ENCODE measurements at regions not wholly inside any gene's neighbourhood (a gene's known extent, or its start where the extent isn't known, plus 50 kb on each side); places are given as distances from the start of the nearest gene placed in this dataset.

DNA sequence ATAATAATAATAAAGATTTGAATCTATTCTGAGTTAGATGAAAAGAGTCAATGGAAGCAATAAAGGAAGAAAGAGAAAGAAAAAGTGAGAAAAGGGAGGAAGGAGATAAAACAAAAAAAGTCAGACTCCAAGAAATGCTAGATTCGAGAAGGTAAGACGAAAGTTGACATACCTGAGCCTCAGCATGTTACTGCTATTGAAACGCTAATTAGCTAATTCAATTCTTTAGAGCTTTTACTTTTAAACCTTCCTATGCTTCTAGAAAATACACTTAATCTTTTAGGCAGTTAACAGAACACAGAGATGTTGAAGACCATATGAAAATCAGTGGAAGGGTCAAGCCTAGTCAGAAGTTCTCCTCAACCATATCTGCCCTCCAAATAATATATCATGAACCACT lies 337.2 kb upstream of the ROBO2 start:
- BruUV-seq (replicated peaks): no TSS peak
- Histone ChIP-seq H3K36me3 (ENCODE audit: low read depth, low read length) (no peaks in the 10 kb centered on the region), H3K4me1 (ENCODE audit: insufficient read depth, low read length) (no peaks in the 10 kb centered on the region), H3K4me3 (ENCODE audit: low read length) (no peak overlapping the region), H3K9me3 (ENCODE audit: low read length) (no peaks in the 10 kb centered on the region), H3K79me2 (ENCODE audit: low read length) (no peaks in the 10 kb centered on the region), H3K4me2 (ENCODE audit: low read length) (no peak overlapping the region), H4K20me1 (ENCODE audit: low read length) (no peaks in the 10 kb centered on the region), H3K27ac (ENCODE audit: low read length) (no peak overlapping the region), H3K9ac (ENCODE audit: low read length) (no peak overlapping the region), H3K27me3 (ENCODE audit: low read length) (peaks cover 21% of the 10 kb centered on the region), H2AFZ (ENCODE audit: low read length) (no peak overlapping the region), H3F3A (ENCODE audit: low read length, unreplicated experiment) (no peaks in the 10 kb centered on the region), H3K9me2 (replicated peaks; ENCODE audit: low read length) (no peaks in the 10 kb centered on the region)
- no peak for DNase-seq
- POLR2A ChIA-PET (ENCODE audit: unreplicated experiment): no interaction called here
- no peak for TF ChIP-seq EZH2 (IDR thresholded peaks at IDR 0.05; ENCODE audit: low read length, unreplicated experiment)
- TF ChIP-seq CTCF (conservative IDR thresholded peaks at IDR 0.05; ENCODE audit: low read depth, low read length): no peak
- no peak for TF ChIP-seq EZH2phosphoT487 (IDR thresholded peaks at IDR 0.05; ENCODE audit: borderline replicate concordance, low read length)
- no peak for ATAC-seq
- intact Hi-C loops (cut with micrococcal nuclease): no loop called here
- CTCF ChIA-PET: no interaction called here

DNA sequence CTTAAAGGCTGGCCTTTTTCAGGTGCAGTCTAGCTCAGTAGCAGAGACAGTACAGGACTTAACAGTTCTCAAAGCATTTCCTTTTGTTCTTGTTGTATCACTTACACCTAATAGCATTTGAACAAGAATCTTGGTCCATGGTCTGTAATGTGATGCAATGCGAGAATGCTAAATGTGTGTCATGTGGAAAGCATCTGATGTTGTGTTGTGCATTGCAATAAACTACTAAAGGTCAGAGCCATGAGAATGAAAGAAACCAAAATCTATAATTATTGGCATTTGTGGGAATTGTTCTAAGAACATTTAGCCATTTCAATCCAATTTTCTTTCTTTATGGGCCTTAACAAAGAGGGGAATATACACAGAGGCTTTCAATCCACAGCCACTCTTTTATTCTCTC lies 324.5 kb upstream of the ROBO2 start:
- Histone ChIP-seq H3K36me3 (ENCODE audit: low read depth, low read length) (no peaks in the 10 kb centered on the region), H3K27me3 (ENCODE audit: low read length) (peaks cover 22% of the 10 kb centered on the region; the same call in 1 of the 2 replicates), H2AFZ (ENCODE audit: low read length) (no peak overlapping the region), H3K79me2 (ENCODE audit: low read length) (no peaks in the 10 kb centered on the region), H3K9me3 (ENCODE audit: low read length) (no peaks in the 10 kb centered on the region), H4K20me1 (ENCODE audit: low read length) (no peaks in the 10 kb centered on the region), H3K9me2 (replicated peaks; ENCODE audit: low read length) (no peaks in the 10 kb centered on the region), H3F3A (ENCODE audit: low read length, unreplicated experiment) (no peaks in the 10 kb centered on the region), H3K4me1 (ENCODE audit: insufficient read depth, low read length) (no peaks in the 10 kb centered on the region), H3K27ac (ENCODE audit: low read length) (no peak overlapping the region), H3K4me3 (ENCODE audit: low read length) (no peak overlapping the region), H3K4me2 (ENCODE audit: low read length) (no peak overlapping the region), H3K9ac (ENCODE audit: low read length) (no peak overlapping the region)
- ChIA-PET POLR2A (ENCODE audit: unreplicated experiment) (no interaction called here), CTCF (no interaction called here)
- TF ChIP-seq EZH2phosphoT487 (IDR thresholded peaks at IDR 0.05; ENCODE audit: borderline replicate concordance, low read length) (no peak), EZH2 (IDR thresholded peaks at IDR 0.05; ENCODE audit: low read length, unreplicated experiment) (no peak), CTCF (conservative IDR thresholded peaks at IDR 0.05; ENCODE audit: low read depth, low read length) (no peak)
- intact Hi-C loops (cut with micrococcal nuclease): no loop called here
- no peak for ATAC-seq
- DNase-seq: no peak
- no TSS peak for BruUV-seq (replicated peaks)

DNA sequence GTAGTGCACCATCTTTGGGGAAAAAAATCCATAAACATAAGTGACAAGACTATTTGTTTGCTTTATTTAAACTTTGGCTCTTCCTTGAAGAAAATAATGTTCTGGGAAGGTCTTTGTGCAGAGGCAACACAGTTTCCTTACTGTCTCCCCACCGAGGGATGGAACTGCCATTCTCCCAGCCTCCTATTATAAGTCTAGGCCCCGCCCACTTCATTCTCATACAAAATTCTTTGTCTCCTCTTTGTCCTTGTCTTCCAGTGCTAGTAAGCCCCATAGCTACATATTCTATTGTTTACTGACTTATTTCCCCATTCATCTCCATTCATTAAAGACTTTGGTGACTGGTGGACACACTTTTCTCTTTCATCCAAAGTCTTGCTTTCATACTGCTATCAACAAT lies 316.5 kb upstream of the ROBO2 start:
- no peaks in the 10 kb centered on the region for H4K20me1 ChIP-seq (ENCODE audit: low read length)
- no peak overlapping the region for H3K27ac ChIP-seq (ENCODE audit: low read length)
- TF ChIP-seq EZH2phosphoT487 (IDR thresholded peaks at IDR 0.05; ENCODE audit: borderline replicate concordance, low read length) (no peak), CTCF (conservative IDR thresholded peaks at IDR 0.05; ENCODE audit: low read depth, low read length) (no peak), EZH2 (IDR thresholded peaks at IDR 0.05; ENCODE audit: low read length, unreplicated experiment) (no peak)
- CTCF ChIA-PET: no interaction called here
- no peaks in the 10 kb centered on the region for H3K9me3 ChIP-seq (ENCODE audit: low read length)
- no peak for ATAC-seq
- DNase-seq: no peak
- H3K36me3 ChIP-seq (ENCODE audit: low read depth, low read length): no peaks in the 10 kb centered on the region
- H3F3A ChIP-seq (ENCODE audit: low read length, unreplicated experiment): no peaks in the 10 kb centered on the region
- H3K9ac ChIP-seq (ENCODE audit: low read length): no peak overlapping the region
- H3K4me1 ChIP-seq (ENCODE audit: insufficient read depth, low read length): no peaks in the 10 kb centered on the region
- no peak overlapping the region for H3K4me3 ChIP-seq (ENCODE audit: low read length)
- intact Hi-C loops (cut with micrococcal nuclease): no loop called here
- H3K4me2 ChIP-seq (ENCODE audit: low read length): no peak overlapping the region
- POLR2A ChIA-PET (ENCODE audit: unreplicated experiment): no interaction called here
- H3K27me3 ChIP-seq (ENCODE audit: low read length): peaks cover 35% of the 10 kb centered on the region
- BruUV-seq (replicated peaks): no TSS peak
- no peaks in the 10 kb centered on the region for H3K9me2 ChIP-seq (replicated peaks; ENCODE audit: low read length)
- H2AFZ ChIP-seq (ENCODE audit: low read length): no peak overlapping the region
- H3K79me2 ChIP-seq (ENCODE audit: low read length): no peaks in the 10 kb centered on the region
